Endothelial cell (in vitro differentiated cells): ENCODE measurements at regions not wholly inside any gene's neighbourhood (a gene's known extent, or its start where the extent isn't known, plus 50 kb on each side); places are given as distances from the start of the nearest gene placed in this dataset.

ENCODE experiments used
- DNase-seq: peaks from one replicate; pipeline ENCODE4 v3.0.0; 2021; ENCODE audit warnings: low spot score
- H3K27ac Mint-ChIP-seq: one replicate; pipeline ENCODE4 v1.8.0; 2021; ENCODE audit warnings: mixed read lengths, inconsistent platforms; ENCODE audit not compliant: unreplicated experiment
- H3K27me3 Mint-ChIP-seq: one replicate; pipeline ENCODE4 v1.8.0; 2021; ENCODE audit warnings: mild to moderate bottlenecking, moderate library complexity, mixed read lengths, inconsistent platforms; ENCODE audit not compliant: unreplicated experiment
- H3K36me3 Mint-ChIP-seq: one replicate; pipeline ENCODE4 v1.8.0; 2021; ENCODE audit warnings: mild to moderate bottlenecking, low read depth, mixed read lengths, inconsistent platforms; ENCODE audit not compliant: unreplicated experiment
- H3K4me1 Mint-ChIP-seq: one replicate; pipeline ENCODE4 v1.8.0; 2021; ENCODE audit warnings: mild to moderate bottlenecking, mixed read lengths, inconsistent platforms; ENCODE audit not compliant: unreplicated experiment
- H3K4me3 Mint-ChIP-seq: one replicate; pipeline ENCODE4 v1.8.0; 2021; ENCODE audit warnings: mild to moderate bottlenecking, mixed read lengths, inconsistent platforms; ENCODE audit not compliant: unreplicated experiment
- H3K9me3 Mint-ChIP-seq: one replicate; pipeline ENCODE4 v1.8.0; 2021; ENCODE audit warnings: mixed read lengths, inconsistent platforms; ENCODE audit not compliant: unreplicated experiment
- TF ChIP-seq, protein P1 (sequence below): fragments of 200-600 bp; sonication (generic); IDR thresholded peaks from one replicate; pipeline ENCODE4 v1.5.0; 2021; ENCODE audit warnings: antibody characterized with exemption; ENCODE audit not compliant: unreplicated experiment

DNA sequence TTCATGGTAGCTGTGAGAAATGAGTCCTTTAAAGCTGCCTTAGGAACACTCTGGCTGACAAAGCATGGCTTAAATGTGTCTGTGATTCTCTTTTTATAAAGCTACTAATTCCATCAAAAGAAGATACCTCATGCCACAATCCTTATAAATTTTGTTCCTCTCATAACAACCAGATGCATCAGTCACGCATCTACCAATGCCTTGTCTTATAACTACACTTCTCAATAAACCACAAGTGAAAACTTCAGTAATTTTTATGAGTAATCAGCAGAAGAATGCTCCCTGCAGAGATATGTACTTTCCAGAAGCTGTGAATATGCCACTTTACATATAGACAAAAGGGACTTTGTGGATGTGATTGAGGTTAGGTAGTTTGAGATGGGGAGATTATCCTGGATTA lies 147.8 kb downstream of the SUCLA2 start:
- DNase-seq = no peak
- no peaks in the 10 kb centered on the region for H3K36me3 Mint-ChIP-seq
- TF ChIP-seq, protein P1, sequence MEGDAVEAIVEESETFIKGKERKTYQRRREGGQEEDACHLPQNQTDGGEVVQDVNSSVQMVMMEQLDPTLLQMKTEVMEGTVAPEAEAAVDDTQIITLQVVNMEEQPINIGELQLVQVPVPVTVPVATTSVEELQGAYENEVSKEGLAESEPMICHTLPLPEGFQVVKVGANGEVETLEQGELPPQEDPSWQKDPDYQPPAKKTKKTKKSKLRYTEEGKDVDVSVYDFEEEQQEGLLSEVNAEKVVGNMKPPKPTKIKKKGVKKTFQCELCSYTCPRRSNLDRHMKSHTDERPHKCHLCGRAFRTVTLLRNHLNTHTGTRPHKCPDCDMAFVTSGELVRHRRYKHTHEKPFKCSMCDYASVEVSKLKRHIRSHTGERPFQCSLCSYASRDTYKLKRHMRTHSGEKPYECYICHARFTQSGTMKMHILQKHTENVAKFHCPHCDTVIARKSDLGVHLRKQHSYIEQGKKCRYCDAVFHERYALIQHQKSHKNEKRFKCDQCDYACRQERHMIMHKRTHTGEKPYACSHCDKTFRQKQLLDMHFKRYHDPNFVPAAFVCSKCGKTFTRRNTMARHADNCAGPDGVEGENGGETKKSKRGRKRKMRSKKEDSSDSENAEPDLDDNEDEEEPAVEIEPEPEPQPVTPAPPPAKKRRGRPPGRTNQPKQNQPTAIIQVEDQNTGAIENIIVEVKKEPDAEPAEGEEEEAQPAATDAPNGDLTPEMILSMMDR = no peak
- H3K4me1 Mint-ChIP-seq = no peaks in the 10 kb centered on the region
- no peak overlapping the region for H3K27ac Mint-ChIP-seq
- no peak overlapping the region for H3K4me3 Mint-ChIP-seq
- no peaks in the 10 kb centered on the region for H3K9me3 Mint-ChIP-seq
- H3K27me3 Mint-ChIP-seq = no peaks in the 10 kb centered on the region

DNA sequence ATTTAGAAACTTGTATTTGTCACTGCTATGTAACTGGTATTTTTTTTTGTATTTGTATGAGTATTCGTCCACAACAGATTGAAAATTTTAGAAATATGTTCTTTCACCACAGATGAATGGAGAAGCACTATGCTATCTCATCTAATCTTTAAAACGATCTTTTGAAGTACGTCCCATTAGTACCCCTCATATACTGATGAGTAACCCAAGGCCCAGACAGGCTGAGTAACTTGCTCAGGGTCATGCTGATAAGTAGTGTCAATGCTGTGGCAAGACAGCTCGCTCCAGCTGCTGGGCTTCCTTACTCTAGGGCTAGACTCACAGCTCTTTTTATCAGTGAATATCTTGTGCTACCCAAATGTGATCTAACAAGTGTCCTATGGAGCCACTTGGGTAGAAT lies 154.2 kb downstream of the SUCLA2 start:
- Mint-ChIP-seq H3K36me3 (no peaks in the 10 kb centered on the region), H3K27me3 (no peaks in the 10 kb centered on the region), H3K27ac (no peak overlapping the region), H3K9me3 (no peaks in the 10 kb centered on the region), H3K4me1 (no peaks in the 10 kb centered on the region), H3K4me3 (no peak overlapping the region)
- TF ChIP-seq, protein P1 = no peak
- DNase-seq = no peak

DNA sequence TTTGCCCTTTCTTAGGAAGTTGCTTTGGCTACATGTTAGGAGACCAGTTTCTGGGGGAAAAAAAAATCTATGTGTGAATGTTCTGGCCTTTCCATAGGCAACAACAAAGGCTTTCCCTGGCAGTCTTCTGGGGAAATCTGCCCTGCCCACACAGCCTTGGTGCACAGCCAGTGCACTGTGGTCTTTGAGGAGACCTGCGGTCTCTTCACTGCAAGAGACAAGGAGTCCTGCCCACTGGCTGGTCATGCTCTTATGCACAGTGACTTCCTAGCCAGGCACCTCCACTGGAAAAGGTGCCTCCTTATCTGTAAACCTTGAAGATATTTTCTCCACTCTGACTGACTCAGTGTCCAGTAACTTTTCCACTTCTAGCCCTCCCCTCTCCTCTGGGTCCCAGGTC lies 155.1 kb downstream of the SUCLA2 start:
- Mint-ChIP-seq H3K4me3 (no peak overlapping the region), H3K27ac (no peak overlapping the region), H3K36me3 (no peaks in the 10 kb centered on the region), H3K9me3 (no peaks in the 10 kb centered on the region), H3K27me3 (no peaks in the 10 kb centered on the region), H3K4me1 (no peaks in the 10 kb centered on the region)
- TF ChIP-seq, protein P1 = no peak
- no peak for DNase-seq

DNA sequence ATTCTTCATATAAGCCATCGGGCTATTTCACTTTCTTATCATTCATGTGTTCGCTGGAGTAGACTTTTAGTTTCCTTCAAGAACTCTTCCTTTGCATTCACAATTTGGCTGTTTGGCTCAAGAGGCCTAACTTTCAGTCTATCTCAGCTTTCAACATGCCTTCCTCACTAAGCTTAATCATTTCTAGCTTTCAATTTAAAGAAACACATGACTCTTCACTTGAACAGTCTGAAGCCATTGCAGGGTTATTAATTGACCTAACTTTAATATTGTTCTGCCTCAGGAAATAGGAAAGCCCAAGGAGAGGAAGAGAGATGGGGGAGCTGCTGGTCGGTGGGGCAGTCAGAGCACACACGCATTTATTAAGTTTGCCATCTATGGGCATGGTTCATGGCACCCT lies 158.1 kb downstream of the SUCLA2 start:
- TF ChIP-seq, protein P1 = no peak
- Mint-ChIP-seq H3K4me3 (no peak overlapping the region), H3K27me3 (no peaks in the 10 kb centered on the region), H3K9me3 (no peaks in the 10 kb centered on the region), H3K4me1 (no peaks in the 10 kb centered on the region), H3K27ac (no peak overlapping the region), H3K36me3 (no peaks in the 10 kb centered on the region)
- DNase-seq = no peak

DNA sequence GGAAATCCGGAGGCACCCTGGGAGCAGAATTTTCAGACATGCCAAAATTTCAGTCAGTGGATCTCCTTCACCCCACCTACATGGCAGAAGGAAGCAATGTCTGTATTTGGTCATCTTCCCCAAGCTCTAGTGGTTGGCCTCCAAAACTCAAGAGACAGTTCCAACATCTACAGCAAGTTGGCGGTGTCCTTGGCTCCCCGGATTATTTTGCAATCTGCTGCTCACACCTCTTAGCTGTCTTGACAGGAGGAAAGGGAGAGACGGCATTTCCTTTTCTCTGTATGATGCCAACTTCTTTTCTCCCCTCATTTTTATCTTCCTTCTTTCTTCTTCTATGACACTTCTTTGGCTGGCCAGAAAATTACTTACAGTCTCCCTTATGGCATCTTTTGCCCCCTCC lies 159.9 kb downstream of the SUCLA2 start:
- TF ChIP-seq, protein P1 = no peak
- Mint-ChIP-seq H3K27ac (no peak overlapping the region), H3K4me3 (no peak overlapping the region), H3K36me3 (no peaks in the 10 kb centered on the region), H3K4me1 (no peaks in the 10 kb centered on the region), H3K9me3 (no peaks in the 10 kb centered on the region), H3K27me3 (no peaks in the 10 kb centered on the region)
- DNase-seq = no peak
